Skin of body (tissue), 1 donor: ENCODE measurements at regions not wholly inside any gene's neighbourhood (a gene's known extent, or its start where the extent isn't known, plus 50 kb on each side); places are given as distances from the start of the nearest gene placed in this dataset.
"Not testable (repeated sequence)": the region's sequence is repeated elsewhere in the genome, so short reads cannot be mapped to it uniquely, and the experiment has no call there.

Source experiments
- DNase-seq: peaks from one replicate; lab custom pipeline; 2025; lab: John Stamatoyannopoulos, UW

- DNase-seq = no peak
These were observed 512.9 kb upstream of the TNP1 start for GRCh38 chr2:217372794-217373193.

DNA sequence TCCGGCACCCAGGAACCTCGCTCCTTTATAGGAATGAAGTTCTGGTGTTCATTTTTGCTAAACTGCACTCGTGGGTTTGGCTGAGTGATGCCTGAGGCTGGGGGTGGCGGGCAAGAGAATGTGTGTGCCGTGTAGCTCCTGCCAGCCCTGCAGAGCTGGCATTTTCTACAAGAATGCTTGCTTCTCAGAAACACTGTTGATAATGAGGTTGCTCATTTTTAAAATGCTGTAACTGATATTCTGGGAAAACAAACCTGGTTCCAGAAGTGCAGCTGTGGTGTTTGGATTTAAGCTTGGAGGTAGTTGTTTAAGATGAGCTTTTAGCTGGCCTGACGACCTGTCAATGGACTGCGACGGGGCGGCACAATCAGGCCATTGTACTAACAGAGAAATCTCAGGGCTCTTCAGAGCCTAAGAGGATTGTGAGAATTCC lies 511.9 kb upstream of the TNP1 start:
- no peak for DNase-seq

GRCh38 chr2:217370391-217370790 lies 510.5 kb upstream of the TNP1 start:
- DNase-seq = no peak

DNA sequence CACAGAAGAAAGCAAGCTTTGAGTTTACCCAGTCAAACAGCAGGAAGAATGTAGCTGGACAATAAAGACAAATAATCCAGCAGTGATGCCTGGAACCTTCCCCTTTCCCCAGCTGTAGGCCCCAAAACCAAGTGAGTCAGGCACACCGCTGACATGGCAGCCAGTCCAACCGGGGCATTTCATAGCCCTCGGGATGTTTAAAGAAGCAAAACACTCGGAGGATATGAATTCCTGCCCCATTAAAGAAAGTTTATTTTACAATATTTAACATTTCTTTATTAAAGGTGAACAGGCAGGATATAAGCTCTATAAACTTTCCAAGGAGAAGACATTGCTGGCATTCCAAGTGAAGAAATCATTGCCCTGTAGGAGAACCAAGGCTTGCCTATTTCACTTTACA lies 507.6 kb upstream of the TNP1 start:
- DNase-seq = no peak

DNA sequence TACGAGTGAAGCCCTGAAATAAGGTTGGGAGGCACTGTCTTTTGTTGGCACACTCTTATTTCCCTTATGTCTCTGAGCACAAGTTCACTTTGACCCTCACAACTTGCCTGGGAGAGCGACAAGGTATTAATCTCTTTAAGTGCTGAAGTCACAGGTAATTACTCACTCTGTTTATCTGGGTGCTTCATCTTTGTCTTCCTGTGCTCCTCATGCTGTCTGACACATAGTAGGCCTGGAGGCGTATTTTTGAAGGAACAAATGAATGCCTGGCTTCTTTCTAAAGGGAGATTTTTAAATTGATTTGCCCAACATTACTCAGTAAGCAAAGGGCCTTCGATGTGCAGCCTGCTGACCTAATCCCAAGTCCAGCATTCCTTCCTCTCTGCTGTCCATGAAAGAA lies 507.1 kb upstream of the TNP1 start:
- DNase-seq = no peak

GRCh38 chr2:217366266-217366895 lies 506.5 kb upstream of the TNP1 start:
- no peak for DNase-seq

GRCh38 chr2:217365656-217366055 lies 505.8 kb upstream of the TNP1 start:
- DNase-seq = no peak

GRCh38 chr2:217364224-217364623 lies 504.4 kb upstream of the TNP1 start:
- DNase-seq = no peak

GRCh38 chr2:217363470-217363869 lies 503.6 kb upstream of the TNP1 start:
- no peak for DNase-seq

- no peak for DNase-seq
These were observed 502.8 kb upstream of the TNP1 start for GRCh38 chr2:217362710-217363109.

DNA sequence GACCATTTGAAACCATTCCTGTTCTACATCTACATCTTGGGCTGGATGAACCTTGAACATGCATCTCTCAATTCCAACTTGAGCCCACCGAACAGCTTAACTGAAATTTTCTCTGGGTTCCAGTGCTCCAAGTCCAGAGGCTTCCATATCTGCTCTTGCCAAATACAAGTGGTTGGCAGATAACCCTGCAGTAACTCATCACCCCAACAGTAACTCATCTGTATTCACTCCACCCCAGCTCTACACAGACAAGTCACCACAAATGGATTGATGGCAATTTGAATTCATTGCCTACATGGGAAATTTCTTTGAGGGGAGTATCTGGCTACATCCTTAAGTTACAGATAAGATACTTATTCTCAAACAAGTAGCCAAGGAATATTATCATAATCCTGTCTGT lies 502.4 kb upstream of the TNP1 start:
- DNase-seq = no peak

DNA sequence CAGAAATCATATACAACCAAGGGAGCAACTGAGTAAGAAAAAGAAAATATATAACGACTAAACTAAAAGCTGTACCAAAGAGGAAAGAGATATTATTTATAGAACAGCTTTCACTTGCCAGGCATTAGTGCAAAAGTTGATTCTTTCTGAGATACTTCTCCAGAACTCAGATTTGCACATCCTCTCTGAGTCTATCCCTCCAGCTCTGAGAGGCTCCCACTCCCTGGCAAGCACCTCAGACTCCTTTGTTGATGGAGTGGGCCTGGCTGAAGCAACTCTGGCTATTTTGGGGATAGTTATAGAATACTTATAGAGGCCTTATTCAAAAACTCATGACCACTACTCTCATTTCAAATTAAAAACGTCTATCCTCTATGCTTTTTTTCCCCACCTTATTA lies 501.6 kb upstream of the TNP1 start:
- DNase-seq = no peak

DNA sequence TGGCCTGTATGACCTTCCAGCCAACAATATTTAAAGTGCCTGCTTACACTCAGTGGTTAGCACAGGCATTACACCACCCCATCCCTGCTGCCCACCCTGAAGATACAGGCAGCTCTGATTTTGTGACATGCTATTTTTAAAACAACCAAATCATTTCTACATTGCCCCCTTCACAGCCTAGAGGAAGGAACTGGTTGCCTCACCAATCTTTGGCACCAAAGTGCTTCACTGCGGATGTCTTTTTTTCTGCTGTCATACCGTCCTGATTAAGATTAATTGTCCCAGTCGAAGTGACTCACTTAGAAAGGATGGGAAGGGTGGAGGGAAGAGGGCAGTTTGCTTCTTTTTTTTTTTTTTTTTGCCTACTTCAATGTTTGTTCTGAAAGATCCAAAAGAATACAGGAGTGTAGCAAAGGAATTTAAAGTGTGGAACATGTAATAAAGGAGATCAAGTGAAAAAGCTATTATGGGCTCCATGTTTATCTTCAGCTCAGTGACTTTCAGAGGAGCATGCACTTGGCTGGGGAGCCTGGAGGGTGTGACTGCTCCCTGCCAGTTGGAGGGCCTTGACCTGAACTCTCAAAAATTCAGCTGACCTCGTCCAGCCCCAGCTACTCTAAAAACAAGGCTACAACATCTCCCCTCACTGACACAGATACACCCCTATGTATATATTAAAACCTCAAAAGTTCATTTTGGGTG lies 501.1 kb upstream of the TNP1 start:
- no peak for DNase-seq

DNA sequence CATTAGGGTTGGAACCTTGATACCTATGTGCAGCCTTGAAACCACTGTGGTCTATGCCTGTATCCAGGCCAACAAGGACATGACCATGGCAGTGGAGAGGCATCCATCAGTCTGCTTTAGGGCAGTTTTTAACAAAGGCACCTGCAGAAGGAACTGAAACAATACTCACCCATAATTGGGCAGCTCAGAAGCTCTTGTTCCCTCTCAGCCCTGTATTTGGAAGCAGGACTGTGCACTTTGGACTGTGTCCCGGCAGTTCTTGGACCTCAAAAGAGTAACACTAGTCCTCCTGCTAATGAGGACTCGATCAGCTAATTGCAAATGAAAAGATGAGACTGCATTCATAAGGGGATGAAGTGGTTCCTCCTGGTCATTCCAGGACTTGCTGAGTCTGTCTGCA lies 500.2 kb upstream of the TNP1 start:
- DNase-seq = no peak

GRCh38 chr2:217357886-217358620 lies 498.2 kb upstream of the TNP1 start:
- DNase-seq = no peak

GRCh38 chr2:217356781-217357180 lies 496.9 kb upstream of the TNP1 start:
- DNase-seq = no peak

DNA sequence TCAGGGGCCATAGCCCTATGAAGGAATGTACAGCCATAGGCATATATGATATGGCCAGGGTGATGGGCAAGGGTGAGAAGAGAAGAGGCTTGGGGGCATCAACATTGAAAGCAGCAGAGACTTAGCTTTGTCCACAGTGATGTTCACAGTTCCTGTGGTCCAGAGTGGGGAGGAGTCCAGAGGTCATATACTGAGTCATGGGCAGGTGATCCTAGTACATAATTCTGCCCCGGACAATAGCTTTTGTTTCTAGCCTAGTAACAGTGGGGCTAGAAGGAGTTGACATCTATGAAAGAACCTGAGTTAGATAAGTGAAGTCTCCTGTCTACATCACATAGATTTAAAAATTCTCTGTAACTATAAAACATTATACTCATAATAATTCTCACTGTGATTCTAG lies 496.3 kb upstream of the TNP1 start:
- DNase-seq = no peak

DNA sequence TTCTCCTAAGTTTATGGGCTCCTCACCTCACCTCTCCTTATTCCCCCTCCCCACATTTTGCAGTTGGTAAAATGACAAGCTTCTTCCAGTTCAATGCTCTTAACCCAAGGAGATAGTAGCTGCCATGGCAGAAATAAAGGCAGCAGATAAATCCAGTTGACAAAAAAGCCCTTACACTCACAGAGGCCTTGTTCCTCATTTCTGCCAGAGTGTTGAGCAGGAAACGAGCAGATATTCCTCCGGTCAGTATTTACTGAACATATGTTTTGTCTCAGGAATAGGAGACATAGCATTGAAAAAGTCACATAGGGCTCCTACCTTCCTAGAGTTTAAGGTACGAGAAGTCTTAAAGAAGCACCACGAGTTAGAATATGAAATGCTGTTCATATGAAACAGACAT lies 493.7 kb upstream of the TNP1 start:
- no peak for DNase-seq

DNA sequence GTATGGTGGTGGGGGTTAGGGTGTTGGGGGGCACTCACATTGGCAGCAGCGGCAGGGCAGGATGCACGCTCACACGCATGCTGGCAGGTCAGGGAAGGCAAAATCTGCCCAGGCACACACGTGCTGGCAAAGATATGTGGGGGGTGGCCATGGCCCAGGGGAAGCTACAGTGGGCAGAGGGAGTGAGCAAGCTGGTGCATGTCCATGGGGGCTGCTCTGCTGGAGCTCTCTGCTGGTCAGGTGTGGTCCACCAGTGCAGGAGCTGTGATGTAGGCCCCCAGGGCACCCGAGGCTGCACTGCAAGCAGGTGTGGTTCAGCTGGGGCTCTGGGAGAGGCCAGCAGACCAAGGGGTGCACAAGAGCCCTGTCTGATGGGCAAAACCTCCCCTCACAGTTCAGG lies 491.5 kb upstream of the TNP1 start:
- DNase-seq = no peak

- DNase-seq = no peak
These were observed 489.4 kb upstream of the TNP1 start for GRCh38 chr2:217349251-217349650.

DNA sequence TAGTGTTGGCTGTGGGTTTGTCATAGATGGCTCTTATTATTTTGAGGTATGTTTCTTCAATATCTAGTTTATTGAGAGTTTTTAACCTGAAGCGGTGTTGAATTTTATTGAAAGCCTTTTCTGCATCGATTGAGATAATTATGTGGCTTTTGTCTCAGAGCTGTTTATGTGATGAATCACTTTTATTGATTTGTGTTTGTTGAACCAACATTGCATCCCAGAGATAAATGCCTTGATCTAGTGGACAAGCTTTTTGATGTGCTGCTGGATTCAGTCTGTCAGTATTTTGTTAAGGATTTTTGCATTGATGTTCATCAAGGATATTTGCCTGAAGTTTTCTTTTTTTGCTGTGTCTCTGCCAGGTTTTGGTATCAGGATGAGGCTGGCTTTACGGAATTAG lies 487.8 kb upstream of the TNP1 start:
- DNase-seq = not testable (repeated sequence)

DNA sequence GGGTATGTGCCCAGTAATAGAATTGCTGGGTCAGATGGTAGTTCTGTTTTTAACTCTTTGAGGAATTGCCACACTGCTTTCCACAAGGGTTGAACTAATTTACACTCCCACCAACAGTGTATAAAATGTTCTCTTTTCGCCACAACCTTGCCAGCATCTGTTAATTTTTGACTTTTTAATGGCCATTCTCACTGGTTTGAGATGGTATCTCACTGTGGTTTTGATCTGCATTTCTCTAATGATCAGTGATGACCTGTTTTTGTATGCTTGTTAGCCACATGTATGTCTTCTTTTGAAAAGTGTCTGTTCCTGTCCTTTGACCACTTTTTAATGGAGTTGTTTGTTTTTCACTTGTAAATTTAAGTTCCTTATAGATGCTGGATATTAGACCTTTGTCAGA lies 486.2 kb upstream of the TNP1 start:
- DNase-seq = not testable (repeated sequence)

- no peak for DNase-seq
These were observed 481.0 kb upstream of the TNP1 start for GRCh38 chr2:217340899-217341298.
